GM21529 (cell line): ENCODE measurements at regions not wholly inside any gene's neighbourhood (a gene's known extent, or its start where the extent isn't known, plus 50 kb on each side); places are given as distances from the start of the nearest gene placed in this dataset.

Experiments
- ATAC-seq: cut with Tn5 transposase; IDR thresholded peaks from one replicate; pipeline ENCODE4 v1.9.1; 2021; ENCODE audit not compliant: unreplicated experiment

- no peak for ATAC-seq
These were observed 69.0 kb upstream of the CD93 start for GRCh38 chr20:23155141-23155590.

GRCh38 chr20:23153696-23154341 lies 67.7 kb upstream of the CD93 start:
- no peak for ATAC-seq

GRCh38 chr20:23152902-23153301 lies 66.8 kb upstream of the CD93 start:
- no peak for ATAC-seq

DNA sequence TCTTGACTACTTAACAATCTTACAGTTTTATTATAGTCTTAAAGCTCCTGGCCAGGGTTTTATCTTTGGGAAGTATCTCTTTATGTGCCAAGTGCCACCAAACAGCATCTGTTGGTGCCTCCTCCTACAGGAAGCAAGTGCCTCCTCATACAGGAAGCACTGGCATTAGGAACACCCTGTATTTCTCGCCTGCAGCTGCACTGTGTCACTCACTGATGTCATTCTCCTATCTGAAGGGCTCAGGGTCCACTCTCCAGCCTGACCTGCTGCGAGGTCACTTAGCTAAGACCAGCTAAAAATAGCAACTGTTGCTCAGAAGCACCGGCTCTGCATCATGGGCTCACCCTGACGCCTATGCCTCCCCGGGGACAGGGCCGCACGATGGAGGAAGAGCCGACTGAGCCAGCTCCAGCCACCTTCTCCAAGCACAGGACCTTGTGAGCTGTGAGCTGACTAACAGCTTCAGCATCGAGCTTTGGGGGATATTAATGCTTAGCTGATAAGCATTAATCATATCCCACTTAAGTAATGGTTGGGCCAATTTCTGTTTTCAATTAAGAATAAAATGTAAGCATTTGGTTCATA lies 66.3 kb upstream of the CD93 start:
- no peak for ATAC-seq

- no peak for ATAC-seq
These were observed 65.8 kb upstream of the CD93 start for GRCh38 chr20:23151885-23152284.

GRCh38 chr20:23151008-23151703 lies 65.0 kb upstream of the CD93 start:
- no peak for ATAC-seq

DNA sequence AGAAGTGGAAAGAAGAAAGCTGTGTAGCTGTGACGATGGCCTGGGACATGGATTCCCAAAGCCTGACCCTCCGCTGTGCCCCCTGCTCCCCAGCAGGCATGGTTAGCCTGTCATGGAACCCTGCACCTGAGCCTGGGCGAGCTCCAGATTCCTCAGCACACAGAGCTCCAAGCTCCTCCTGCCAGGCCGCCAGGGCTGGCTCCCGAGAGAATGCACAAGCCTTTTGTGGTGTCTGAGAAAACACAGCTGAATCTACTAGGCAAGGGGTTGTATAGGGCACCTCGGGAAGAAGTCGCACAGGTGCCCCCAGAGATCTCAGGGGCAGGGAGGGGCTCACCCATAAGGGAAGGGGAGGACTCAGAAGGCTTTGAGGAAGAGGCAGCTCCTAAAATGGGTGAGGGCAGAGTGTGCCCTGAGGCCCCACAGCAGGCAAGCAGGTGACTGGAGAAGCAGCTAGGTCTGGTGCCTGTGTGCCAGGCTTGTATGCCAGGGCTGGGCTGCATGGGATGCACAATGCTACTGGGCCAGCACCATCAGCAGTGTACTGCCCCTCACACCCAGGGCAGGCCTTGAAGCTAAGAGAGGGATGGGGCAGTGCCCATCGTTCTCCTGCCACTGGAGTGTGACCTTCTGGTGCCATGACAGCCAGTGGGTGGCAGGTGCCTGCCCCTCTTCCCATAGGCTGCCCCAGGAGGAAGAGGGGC lies 64.3 kb upstream of the CD93 start:
- ATAC-seq: no peak

- ATAC-seq: no peak
These were observed 63.6 kb upstream of the CD93 start for GRCh38 chr20:23149623-23150279.

- no peak for ATAC-seq
These were observed 62.8 kb upstream of the CD93 start for GRCh38 chr20:23148731-23149570.

GRCh38 chr20:23147964-23148730 lies 62.0 kb upstream of the CD93 start:
- ATAC-seq: peak; percentile 63

GRCh38 chr20:23147647-23147963 lies 61.5 kb upstream of the CD93 start:
- ATAC-seq: no peak

- ATAC-seq: no peak
These were observed 60.9 kb upstream of the CD93 start for GRCh38 chr20:23146857-23147637.

GRCh38 chr20:23146181-23146580 lies 60.1 kb upstream of the CD93 start:
- no peak for ATAC-seq

DNA sequence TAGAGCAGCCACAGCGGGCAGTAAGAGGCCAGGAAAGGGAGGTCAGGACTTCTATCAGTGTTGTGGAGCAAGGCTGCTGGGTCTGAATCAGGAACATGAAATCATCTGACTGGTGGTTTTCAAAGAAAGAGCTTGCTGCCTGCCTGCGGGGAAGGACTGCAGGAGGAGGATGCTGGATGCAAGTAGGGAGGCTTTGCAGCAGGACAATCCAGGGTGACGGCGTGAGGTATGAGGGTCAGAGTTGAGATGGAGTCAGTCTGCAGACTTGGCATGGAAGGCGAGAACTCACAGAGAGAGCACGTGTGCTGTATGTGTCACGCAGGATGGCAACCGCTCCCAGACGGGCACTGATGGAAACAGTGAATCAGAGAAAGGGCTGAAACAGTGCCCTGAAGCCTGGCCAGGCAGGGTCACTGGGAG lies 59.2 kb upstream of the CD93 start:
- ATAC-seq: no peak

GRCh38 chr20:23144856-23145255 lies 58.7 kb upstream of the CD93 start:
- no peak for ATAC-seq

DNA sequence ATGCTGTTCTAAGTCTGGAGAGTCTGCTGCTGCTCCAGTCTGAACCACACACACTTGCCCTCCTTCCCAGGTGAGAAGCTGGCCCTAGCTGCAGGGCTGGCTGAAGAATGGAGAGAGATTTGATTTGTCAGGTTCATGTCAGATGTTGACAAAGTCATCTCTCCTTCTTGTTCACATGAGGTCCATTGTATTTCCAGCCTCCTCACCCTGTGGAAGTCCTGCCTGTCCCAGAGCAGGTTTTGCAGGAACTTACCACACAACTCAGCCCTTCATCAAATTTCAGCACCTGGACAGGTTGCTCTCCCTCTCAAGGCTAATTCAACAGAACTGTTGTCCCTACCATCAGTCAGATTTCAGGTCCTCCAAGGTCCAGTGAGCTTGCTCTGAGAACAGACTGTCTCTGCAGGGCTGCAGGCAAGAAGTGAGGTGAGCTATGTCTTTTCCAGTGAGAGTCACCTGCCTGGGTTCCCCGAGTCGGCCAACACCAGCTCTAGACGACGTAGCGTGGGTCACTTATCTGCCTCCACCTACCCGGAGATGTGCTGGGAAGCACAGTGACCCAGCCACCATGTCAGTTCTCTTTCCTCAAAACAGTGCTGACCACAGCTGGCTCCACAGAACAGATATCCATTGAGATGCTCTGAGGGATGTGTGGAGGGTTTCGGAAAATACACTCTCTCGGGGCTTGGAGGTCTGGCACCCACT lies 58.0 kb upstream of the CD93 start:
- ATAC-seq: no peak

- ATAC-seq: no peak
These were observed 57.0 kb upstream of the CD93 start for GRCh38 chr20:23143098-23143497.
